GM12874 (cell line): ENCODE measurements at regions not wholly inside any gene's neighbourhood (a gene's known extent, or its start where the extent isn't known, plus 50 kb on each side); places are given as distances from the start of the nearest gene placed in this dataset.

ENCODE experiments used
- TF ChIP-seq, protein P1 (sequence below): IDR thresholded peaks from 2 replicates; pipeline ENCODE4 v1.5.1; 2011; ENCODE audit warnings: low read depth, mild to moderate bottlenecking, control low read depth, low read length, moderate library complexity; ENCODE audit not compliant: insufficient read depth

DNA sequence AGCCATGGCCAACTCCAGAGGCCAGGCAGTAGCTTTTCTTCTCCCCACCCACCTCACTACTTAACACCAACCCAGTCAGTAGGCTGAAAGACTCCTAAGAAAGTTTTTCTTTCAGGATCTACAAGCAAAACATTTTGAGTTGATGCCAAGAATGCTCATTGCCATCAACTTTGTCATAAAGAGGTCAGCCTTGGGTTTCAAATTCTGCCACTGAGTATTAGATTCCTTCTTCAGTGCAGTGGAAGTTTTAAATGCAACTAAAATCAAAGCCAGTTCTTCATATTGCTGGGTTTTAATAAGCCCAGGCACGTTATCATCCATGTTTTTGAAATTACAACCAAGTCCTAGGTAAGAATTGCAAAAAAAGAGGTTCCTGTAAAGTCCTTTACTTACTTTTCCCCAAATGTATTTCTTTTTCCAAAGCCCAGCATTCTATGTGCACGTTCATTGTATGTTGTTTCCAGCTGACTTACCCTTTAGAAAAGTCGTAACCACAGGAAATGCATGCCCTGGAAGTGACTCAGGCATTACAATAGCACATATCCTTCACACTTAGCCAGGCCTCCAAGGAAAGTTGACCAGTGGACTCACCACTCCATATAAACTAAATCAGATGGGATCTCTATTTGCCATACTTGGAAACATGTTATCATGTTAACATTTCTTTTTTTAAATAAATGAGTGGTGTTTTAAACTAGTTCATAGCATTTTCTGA is 229.9 kb downstream of the SOX3 start:
- TF ChIP-seq, protein P1, sequence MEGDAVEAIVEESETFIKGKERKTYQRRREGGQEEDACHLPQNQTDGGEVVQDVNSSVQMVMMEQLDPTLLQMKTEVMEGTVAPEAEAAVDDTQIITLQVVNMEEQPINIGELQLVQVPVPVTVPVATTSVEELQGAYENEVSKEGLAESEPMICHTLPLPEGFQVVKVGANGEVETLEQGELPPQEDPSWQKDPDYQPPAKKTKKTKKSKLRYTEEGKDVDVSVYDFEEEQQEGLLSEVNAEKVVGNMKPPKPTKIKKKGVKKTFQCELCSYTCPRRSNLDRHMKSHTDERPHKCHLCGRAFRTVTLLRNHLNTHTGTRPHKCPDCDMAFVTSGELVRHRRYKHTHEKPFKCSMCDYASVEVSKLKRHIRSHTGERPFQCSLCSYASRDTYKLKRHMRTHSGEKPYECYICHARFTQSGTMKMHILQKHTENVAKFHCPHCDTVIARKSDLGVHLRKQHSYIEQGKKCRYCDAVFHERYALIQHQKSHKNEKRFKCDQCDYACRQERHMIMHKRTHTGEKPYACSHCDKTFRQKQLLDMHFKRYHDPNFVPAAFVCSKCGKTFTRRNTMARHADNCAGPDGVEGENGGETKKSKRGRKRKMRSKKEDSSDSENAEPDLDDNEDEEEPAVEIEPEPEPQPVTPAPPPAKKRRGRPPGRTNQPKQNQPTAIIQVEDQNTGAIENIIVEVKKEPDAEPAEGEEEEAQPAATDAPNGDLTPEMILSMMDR, result no peak

- TF ChIP-seq, protein P1, result no peak
Measured at GRCh38 chrX:140273921-140274320, 230.9 kb downstream of the SOX3 start.

DNA sequence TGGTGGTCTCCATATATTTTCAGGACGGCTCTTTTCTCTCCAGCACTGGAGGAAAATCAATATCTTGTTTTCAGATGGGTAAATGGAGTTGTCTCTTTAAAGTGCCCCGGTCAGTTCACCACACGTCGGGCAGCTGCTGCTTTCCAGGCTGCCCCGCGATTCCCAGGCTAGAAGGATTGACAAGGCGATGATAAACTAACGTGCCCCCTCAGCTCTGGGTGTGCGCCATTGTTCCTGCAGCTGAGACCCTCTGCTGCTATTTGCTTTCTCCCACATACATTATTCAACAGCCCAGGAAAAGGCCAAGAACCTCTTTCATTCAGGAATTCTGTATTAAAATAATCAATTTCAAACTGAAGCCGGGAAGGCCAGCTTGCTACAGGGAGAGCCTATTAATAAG is 254.5 kb downstream of the SOX3 start:
- TF ChIP-seq, protein P1, result no peak

GRCh38 chrX:140249088-140249487 is 255.8 kb downstream of the SOX3 start:
- TF ChIP-seq, protein P1, result no peak

- TF ChIP-seq, protein P1, result no peak
Measured at GRCh38 chrX:140229191-140229590, 263.9 kb upstream of the CXorf66 start.

GRCh38 chrX:140206657-140207056 is 241.3 kb upstream of the CXorf66 start:
- TF ChIP-seq, protein P1, result no peak

DNA sequence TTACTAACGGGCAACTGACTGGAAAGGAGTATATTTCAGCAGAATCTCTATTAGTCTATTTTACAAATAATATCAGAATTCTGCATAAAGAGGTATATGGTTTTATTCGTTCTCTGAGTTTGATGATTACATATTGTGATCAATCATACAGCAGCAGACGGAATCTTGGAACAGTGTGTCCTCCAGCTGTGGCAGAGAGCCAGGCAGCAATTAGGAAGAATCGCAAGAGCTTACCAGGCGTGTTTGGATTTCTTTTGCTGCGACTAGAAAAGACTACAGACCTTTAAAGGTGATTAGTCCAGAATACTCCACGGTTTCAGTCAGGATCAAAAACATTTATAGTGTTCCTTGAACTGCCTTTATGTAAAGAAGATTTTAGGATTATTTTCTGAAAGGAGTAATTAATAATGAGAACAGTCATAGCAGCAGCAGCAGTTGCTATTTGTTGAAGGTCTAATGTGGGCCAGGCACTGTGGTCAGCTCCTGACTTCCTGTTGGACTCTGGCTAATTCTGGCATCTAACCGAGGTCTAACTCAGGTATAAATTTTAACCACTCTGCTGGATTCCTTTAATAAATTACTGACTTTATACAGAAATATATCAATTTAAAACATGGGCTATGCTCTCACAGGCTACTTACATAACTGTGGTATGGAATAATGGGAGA is 225.3 kb upstream of the CXorf66 start:
- TF ChIP-seq, protein P1, result no peak
